Astrocyte (in vitro differentiated cells and primary cell): ENCODE measurements at regions not wholly inside any gene's neighbourhood (a gene's known extent, or its start where the extent isn't known, plus 50 kb on each side); places are given as distances from the start of the nearest gene placed in this dataset.
"Not testable (repeated sequence)": the region's sequence is repeated elsewhere in the genome, so short reads cannot be mapped to it uniquely, and the experiment has no call there.

Source experiments
- CTCF ChIP-seq: IDR thresholded peaks from 2 replicates; pipeline ENCODE4 v1.5.1; 2011; ENCODE audit warnings: low read depth, mild to moderate bottlenecking, inconsistent platforms, low read length, moderate library complexity; ENCODE audit not compliant: insufficient read depth
- EZH2 ChIP-seq: IDR thresholded peaks from 2 replicates; pipeline ENCODE4 v1.6.1; 2012; ENCODE audit warnings: mild to moderate bottlenecking, low read length, inconsistent platforms; ENCODE audit not compliant: insufficient read depth

GRCh38 chr3:16077146-16077545 is 97.3 kb upstream of the GALNT15 start:
- not testable (repeated sequence) for TF ChIP-seq CTCF, EZH2
